ENCODE measurements at regions not wholly inside any gene's neighbourhood (a gene's known extent, or its start where the extent isn't known, plus 50 kb on each side); places are given as distances from the start of the nearest gene placed in this dataset.

DNA sequence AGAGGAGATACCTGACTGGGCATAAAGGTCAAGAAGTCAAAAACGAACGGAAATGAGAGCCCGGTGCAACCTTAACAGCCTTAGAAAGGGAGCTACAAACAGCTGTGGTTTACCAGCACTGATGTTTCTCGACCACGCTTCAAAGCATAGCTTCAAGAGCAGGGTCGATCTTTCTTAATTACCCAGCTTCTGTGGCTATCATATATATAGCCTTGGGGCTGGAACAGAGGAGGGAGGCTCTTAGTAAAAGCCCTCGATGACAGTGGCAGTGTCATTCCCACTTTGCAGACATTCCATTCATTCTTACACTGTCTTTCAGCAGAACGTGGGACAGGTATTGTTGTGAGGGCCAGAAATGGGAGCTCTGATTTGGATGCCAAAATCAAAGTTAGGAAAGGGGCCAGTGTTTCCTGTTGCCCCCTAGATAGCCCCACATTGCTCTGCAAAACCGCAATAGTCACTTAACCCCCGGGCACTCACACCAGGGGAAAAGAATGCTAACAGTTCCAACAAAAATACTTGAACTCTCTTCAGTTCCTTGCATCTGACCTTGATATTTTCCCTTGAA is 141.5 kb downstream of the MTPAP start:
- Mint-ChIP-seq H3K4me1 (no peaks in the 10 kb centered on the region), H3K27ac (no peak overlapping the region)

DNA sequence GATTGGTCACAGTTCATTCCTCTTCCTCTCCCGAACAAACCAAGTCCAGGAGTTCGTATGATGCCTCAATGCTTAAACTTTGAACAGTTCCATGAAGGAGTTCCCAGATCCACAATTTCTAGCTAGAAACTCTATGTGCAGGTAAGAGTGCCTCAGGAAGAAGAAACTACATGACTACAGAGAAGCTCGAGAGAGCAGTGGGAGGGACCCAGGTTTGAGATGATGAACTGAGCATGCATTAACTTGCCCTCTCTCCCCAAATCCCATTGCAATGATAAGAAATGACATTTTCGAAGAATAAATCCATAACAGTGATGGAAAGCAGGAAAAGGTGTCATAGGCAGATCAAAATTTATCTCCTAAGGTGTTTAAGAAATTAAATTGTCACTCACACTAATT is 140.6 kb upstream of the JCAD start:
- peaks cover 0 to 14% (median 10%) of the 10 kb centered on the region in 7 donors for H3K9me3 Mint-ChIP-seq
- no peaks in the 10 kb centered on the region for H3K36me3 Mint-ChIP-seq
- H3K36me3 ChIP-seq (replicated peaks in 1 of 2; ENCODE audit: control insufficient read depth in 1 of 2, insufficient read depth in 2 of 2, low read length in 2 of 2) = no peaks in the 10 kb centered on the region
- H3K4me2 ChIP-seq (replicated peaks; ENCODE audit: extremely low read depth, low read length, poor library complexity, severe bottlenecking) = no peak overlapping the region
- H3K9me3 ChIP-seq (replicated peaks in 1 of 2; ENCODE audit: control insufficient read depth in 1 of 2, insufficient read depth in 1 of 2, low read length in 2 of 2) = peaks cover 9 to 12% of the 10 kb centered on the region in 2 donors
- H3K27me3 ChIP-seq (ENCODE audit: control insufficient read depth in 2 of 2, insufficient read depth in 2 of 2, low read length in 2 of 2) = no peaks in the 10 kb centered on the region
- peaks cover 0 to 5% (median 0%) of the 10 kb centered on the region in 3 donors for H3K27me3 Mint-ChIP-seq (ENCODE audit: low read depth in 3 of 3)
- H3K27ac Mint-ChIP-seq = no peak overlapping the region
- no peak overlapping the region for H3K9ac ChIP-seq (ENCODE audit: insufficient read depth, low read length, poor library complexity, severe bottlenecking)
- TF ChIP-seq, protein P1, sequence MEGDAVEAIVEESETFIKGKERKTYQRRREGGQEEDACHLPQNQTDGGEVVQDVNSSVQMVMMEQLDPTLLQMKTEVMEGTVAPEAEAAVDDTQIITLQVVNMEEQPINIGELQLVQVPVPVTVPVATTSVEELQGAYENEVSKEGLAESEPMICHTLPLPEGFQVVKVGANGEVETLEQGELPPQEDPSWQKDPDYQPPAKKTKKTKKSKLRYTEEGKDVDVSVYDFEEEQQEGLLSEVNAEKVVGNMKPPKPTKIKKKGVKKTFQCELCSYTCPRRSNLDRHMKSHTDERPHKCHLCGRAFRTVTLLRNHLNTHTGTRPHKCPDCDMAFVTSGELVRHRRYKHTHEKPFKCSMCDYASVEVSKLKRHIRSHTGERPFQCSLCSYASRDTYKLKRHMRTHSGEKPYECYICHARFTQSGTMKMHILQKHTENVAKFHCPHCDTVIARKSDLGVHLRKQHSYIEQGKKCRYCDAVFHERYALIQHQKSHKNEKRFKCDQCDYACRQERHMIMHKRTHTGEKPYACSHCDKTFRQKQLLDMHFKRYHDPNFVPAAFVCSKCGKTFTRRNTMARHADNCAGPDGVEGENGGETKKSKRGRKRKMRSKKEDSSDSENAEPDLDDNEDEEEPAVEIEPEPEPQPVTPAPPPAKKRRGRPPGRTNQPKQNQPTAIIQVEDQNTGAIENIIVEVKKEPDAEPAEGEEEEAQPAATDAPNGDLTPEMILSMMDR (IDR thresholded peaks at IDR 0.05) = no peak
- no peak overlapping the region for H3K27ac ChIP-seq (ENCODE audit: low read depth in 1 of 2, low read length in 2 of 2)
- H2AFZ ChIP-seq (ENCODE audit: insufficient read depth, low read depth, low read length, poor library complexity, severe bottlenecking) = no peak overlapping the region
- no peak for DNase-seq
- no peaks in the 10 kb centered on the region for H3K4me1 ChIP-seq (ENCODE audit: control insufficient read depth in 1 of 2, insufficient read depth in 2 of 2, low read length in 2 of 2)
- H4K20me1 ChIP-seq (ENCODE audit: insufficient read depth, low read length) = no peaks in the 10 kb centered on the region
- no peaks in the 10 kb centered on the region for H3K4me1 Mint-ChIP-seq
- H3K79me2 ChIP-seq (ENCODE audit: insufficient read depth, low read length) = no peaks in the 10 kb centered on the region
- intact Hi-C loops (cut with micrococcal nuclease) = no loop called here
- no CpG with 5 or more reads among the region's 4 CpGs for WGBS (ENCODE audit: insufficient coverage)
- no peak overlapping the region for H3K4me3 ChIP-seq (replicated peaks in 1 of 3; ENCODE audit: low read depth in 2 of 3, low read length in 3 of 3)
- H3K4me3 Mint-ChIP-seq = no peak overlapping the region

More for the DNA sequence above, 141.5 kb downstream of the MTPAP start:
- 95% methylated on average over 3 of the region's 10 CpGs for WGBS (ENCODE audit: insufficient coverage)
- no peaks in the 10 kb centered on the region for H3K36me3 ChIP-seq (replicated peaks in 1 of 2; ENCODE audit: control insufficient read depth in 1 of 2, insufficient read depth in 2 of 2, low read length in 2 of 2)
- no peaks in the 10 kb centered on the region for H3K4me1 ChIP-seq (ENCODE audit: control insufficient read depth in 1 of 2, insufficient read depth in 2 of 2, low read length in 2 of 2)
- H3K27me3 ChIP-seq (ENCODE audit: control insufficient read depth in 2 of 2, insufficient read depth in 2 of 2, low read length in 2 of 2) = no peaks in the 10 kb centered on the region
- H3K4me3 ChIP-seq (replicated peaks in 1 of 3; ENCODE audit: low read depth in 2 of 3, low read length in 3 of 3) = no peak overlapping the region
- H2AFZ ChIP-seq (ENCODE audit: insufficient read depth, low read depth, low read length, poor library complexity, severe bottlenecking) = no peak overlapping the region
- Mint-ChIP-seq H3K27me3 (ENCODE audit: low read depth in 3 of 3) (peaks cover 0 to 2% (median 0%) of the 10 kb centered on the region in 3 donors), H3K9me3 (peaks cover 0 to 19% (median 11%) of the 10 kb centered on the region in 7 donors), H3K4me3 (no peak overlapping the region), H3K36me3 (no peaks in the 10 kb centered on the region)
- H3K4me2 ChIP-seq (replicated peaks; ENCODE audit: extremely low read depth, low read length, poor library complexity, severe bottlenecking) = no peak overlapping the region
- TF ChIP-seq, protein P1 (IDR thresholded peaks at IDR 0.05) = no peak
- no peak for DNase-seq
- no peaks in the 10 kb centered on the region for H4K20me1 ChIP-seq (ENCODE audit: insufficient read depth, low read length)
- no peak overlapping the region for H3K27ac ChIP-seq (ENCODE audit: low read depth in 1 of 2, low read length in 2 of 2)
- intact Hi-C loops (cut with micrococcal nuclease) = no loop called here
- no peak overlapping the region for H3K9ac ChIP-seq (ENCODE audit: insufficient read depth, low read length, poor library complexity, severe bottlenecking)
- H3K9me3 ChIP-seq (replicated peaks in 1 of 2; ENCODE audit: control insufficient read depth in 1 of 2, insufficient read depth in 1 of 2, low read length in 2 of 2) = peaks cover 9 to 12% of the 10 kb centered on the region in 2 donors
- no peaks in the 10 kb centered on the region for H3K79me2 ChIP-seq (ENCODE audit: insufficient read depth, low read length)
